ENCODE measurements at regions not wholly inside any gene's neighbourhood (a gene's known extent, or its start where the extent isn't known, plus 50 kb on each side); places are given as distances from the start of the nearest gene placed in this dataset.

- Histone ChIP-seq H3K9me3 (replicated peaks) (no peaks in the 10 kb centered on the region), H3K36me3 (no peaks in the 10 kb centered on the region), H3K27ac (replicated peaks) (no peak overlapping the region), H3K4me3 (no peak overlapping the region), H3K27me3 (ENCODE audit: low read depth) (no peaks in the 10 kb centered on the region), H3K4me1 (peaks cover 7% of the 10 kb centered on the region)
- TF ChIP-seq CTCF (IDR thresholded peaks at IDR 0.05; ENCODE audit: borderline replicate concordance) = no peak
- intact Hi-C loops (cut with micrococcal nuclease) = no loop called here
- no peak for DNase-seq
These were observed 302.3 kb upstream of the JAG1 start for GRCh38 chr20:10976051-10976450.

- Histone ChIP-seq H3K4me1 (peaks cover 27% of the 10 kb centered on the region), H3K36me3 (no peaks in the 10 kb centered on the region), H3K9me3 (replicated peaks) (no peaks in the 10 kb centered on the region), H3K27me3 (ENCODE audit: low read depth) (no peaks in the 10 kb centered on the region), H3K4me3 (no peak overlapping the region), H3K27ac (replicated peaks) (no peak overlapping the region)
- intact Hi-C loops (cut with micrococcal nuclease) = no loop called here
- DNase-seq = no peak
- no peak for TF ChIP-seq CTCF (IDR thresholded peaks at IDR 0.05; ENCODE audit: borderline replicate concordance)
These were observed 304.4 kb upstream of the JAG1 start for GRCh38 chr20:10978019-10978702.

- Histone ChIP-seq H3K9me3 (replicated peaks) (no peaks in the 10 kb centered on the region), H3K4me3 (no peak overlapping the region), H3K4me1 (peaks cover 31% of the 10 kb centered on the region), H3K36me3 (no peaks in the 10 kb centered on the region), H3K27ac (replicated peaks) (no peak overlapping the region), H3K27me3 (ENCODE audit: low read depth) (no peaks in the 10 kb centered on the region)
- no peak for TF ChIP-seq CTCF (IDR thresholded peaks at IDR 0.05; ENCODE audit: borderline replicate concordance)
- no peak for DNase-seq
- intact Hi-C loops (cut with micrococcal nuclease) = no loop called here
These were observed 304.9 kb upstream of the JAG1 start for GRCh38 chr20:10978713-10979112.

GRCh38 chr20:10982692-10983091 lies 308.9 kb upstream of the JAG1 start:
- TF ChIP-seq CTCF (IDR thresholded peaks at IDR 0.05; ENCODE audit: borderline replicate concordance) = no peak
- intact Hi-C loops (cut with micrococcal nuclease) = no loop called here
- H3K27me3 ChIP-seq (ENCODE audit: low read depth) = no peaks in the 10 kb centered on the region
- DNase-seq = peak; percentile 72
- H3K27ac ChIP-seq (replicated peaks) = peak overlapping the region; percentile 67
- H3K4me1 ChIP-seq = peaks cover 45% of the 10 kb centered on the region
- H3K9me3 ChIP-seq (replicated peaks) = no peaks in the 10 kb centered on the region
- H3K4me3 ChIP-seq = peak overlapping the region; percentile 17
- H3K36me3 ChIP-seq = no peaks in the 10 kb centered on the region

- TF ChIP-seq CTCF (IDR thresholded peaks at IDR 0.05; ENCODE audit: borderline replicate concordance) = no peak
- H3K4me3 ChIP-seq = no peak overlapping the region
- H3K9me3 ChIP-seq (replicated peaks) = no peaks in the 10 kb centered on the region
- intact Hi-C loops (cut with micrococcal nuclease) = no loop called here
- no peaks in the 10 kb centered on the region for H3K27me3 ChIP-seq (ENCODE audit: low read depth)
- H3K27ac ChIP-seq (replicated peaks) = peak overlapping the region; percentile 53
- DNase-seq = no peak
- H3K36me3 ChIP-seq = no peaks in the 10 kb centered on the region
- H3K4me1 ChIP-seq = peaks cover 40% of the 10 kb centered on the region
These were observed 310.5 kb upstream of the JAG1 start for GRCh38 chr20:10984294-10984693.
